GM18505 (cell line): ENCODE measurements at regions not wholly inside any gene's neighbourhood (a gene's known extent, or its start where the extent isn't known, plus 50 kb on each side); places are given as distances from the start of the nearest gene placed in this dataset.

Experiments
- ATAC-seq: cut with Tn5 transposase; IDR thresholded peaks from one replicate; pipeline ENCODE4 v1.9.1; 2021; ENCODE audit not compliant: unreplicated experiment
- POLR2A ChIP-seq: IDR thresholded peaks from 4 replicates; pipeline ENCODE4 v1.6.1; 2011; ENCODE audit warnings: borderline replicate concordance; ENCODE audit not compliant: insufficient read depth, insufficient read length; ENCODE audit errors: extremely low read depth

- TF ChIP-seq POLR2A: no peak
- no peak for ATAC-seq
These were observed 185.2 kb downstream of the NSUN3 start for GRCh38 chr3:94248042-94248441.

- peak; percentile 89 for ATAC-seq
- TF ChIP-seq POLR2A: no peak
These were observed 186.7 kb downstream of the NSUN3 start for GRCh38 chr3:94249491-94250079.

DNA sequence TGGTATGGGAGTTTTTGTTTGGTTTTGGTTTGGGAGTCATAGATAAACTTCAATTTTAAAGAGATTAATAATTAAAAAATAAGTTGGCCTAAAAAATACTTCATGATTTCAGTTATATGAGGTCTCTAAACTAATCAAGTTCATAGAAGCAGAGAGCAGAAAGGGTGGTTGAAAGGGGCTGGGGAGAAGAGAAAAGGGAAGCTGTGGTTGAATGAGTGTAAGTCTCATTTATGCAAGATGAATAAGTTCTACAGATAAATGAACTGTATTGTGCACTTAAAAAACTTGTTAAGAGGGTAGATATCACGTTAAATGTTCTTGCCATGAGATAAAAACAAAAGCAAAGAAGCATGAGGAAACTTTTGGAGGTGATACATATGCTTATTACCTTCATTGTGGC, 188.7 kb downstream of the NSUN3 start:
- TF ChIP-seq POLR2A: no peak
- no peak for ATAC-seq

- no peak for TF ChIP-seq POLR2A
- no peak for ATAC-seq
These were observed 189.5 kb downstream of the NSUN3 start for GRCh38 chr3:94252316-94252715.

GRCh38 chr3:94256888-94257813, 194.3 kb downstream of the NSUN3 start:
- no peak for TF ChIP-seq POLR2A
- no peak for ATAC-seq

- ATAC-seq: no peak
- no peak for TF ChIP-seq POLR2A
These were observed 196.0 kb downstream of the NSUN3 start for GRCh38 chr3:94258851-94259250.

DNA sequence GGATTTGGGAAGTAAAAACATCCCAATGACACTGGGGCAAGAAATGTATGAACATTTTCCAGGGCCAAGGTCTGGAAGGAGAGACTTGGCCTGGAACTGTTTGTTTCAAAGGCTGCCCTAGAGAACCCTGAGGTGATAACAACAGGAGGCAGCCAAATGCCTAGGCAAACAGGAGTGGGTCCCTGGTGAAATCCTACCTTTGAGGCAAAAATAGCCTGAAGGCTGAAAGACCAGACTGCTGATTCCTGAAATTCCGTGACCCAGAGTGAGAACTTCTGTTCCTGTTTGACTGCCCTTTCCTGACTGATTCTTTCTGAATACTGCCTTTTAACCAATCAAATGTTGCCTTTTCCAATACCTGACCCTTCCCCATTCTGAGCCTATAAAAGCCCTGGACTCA, 196.4 kb downstream of the NSUN3 start:
- no peak for TF ChIP-seq POLR2A
- no peak for ATAC-seq

- no peak for TF ChIP-seq POLR2A
- no peak for ATAC-seq
These were observed 206.9 kb downstream of the NSUN3 start for GRCh38 chr3:94269763-94270162.

DNA sequence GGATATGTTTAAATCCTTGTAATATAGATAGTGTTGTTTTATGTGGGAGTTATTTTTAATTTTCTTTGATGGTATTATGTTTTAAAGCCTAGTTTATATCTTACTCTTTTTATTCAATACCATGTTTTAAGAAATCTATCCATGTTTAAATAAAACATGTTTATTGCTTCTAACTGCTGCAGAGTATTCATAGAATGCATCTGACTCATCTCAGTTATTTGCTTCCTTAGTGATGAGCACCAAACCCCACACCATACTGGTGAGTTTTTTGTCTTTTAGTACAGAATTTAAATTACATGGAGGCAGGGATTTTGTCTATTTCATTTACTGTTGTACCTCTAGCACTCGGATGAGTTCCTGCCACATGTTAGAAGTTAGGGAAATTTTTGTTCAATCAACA, 209.2 kb downstream of the NSUN3 start:
- no peak for TF ChIP-seq POLR2A
- ATAC-seq: no peak

DNA sequence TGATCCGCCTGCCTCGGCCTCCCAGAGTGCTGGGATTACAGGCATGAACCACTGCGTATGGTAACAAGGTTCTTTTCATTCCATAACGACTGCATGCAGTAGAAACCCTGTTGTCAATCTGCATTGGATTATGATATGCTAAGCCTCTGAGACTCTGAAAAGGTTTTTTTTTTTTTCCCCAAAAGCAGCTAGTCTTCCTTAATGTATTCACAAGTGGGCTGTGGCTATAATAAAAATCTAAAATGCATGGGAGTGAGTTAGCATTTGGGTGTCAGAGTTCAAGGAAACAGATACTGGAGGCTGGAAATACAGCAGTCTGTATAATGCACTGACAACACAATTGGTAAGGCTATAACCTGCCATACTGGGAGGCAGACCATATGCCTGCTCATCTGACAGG, 218.1 kb downstream of the NSUN3 start:
- no peak for ATAC-seq
- TF ChIP-seq POLR2A: no peak

DNA sequence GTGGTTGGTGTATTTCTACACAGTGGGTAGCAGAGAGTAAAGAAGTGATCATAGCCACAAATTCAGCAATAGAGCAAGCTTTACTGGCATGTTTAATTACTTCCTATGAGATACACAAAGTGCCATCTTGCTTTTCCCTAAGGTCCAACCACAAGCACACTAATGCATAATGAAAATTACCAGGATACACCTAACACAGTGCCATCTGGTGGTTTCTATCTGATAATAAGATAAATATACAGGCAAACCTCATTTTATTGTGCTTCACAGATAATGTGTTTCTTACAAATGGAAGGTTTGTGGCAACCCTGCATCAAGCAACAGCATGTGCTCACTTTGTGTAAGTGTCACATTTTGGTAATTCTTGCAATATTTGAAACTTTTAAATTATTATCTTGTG, 223.0 kb downstream of the NSUN3 start:
- no peak for ATAC-seq
- no peak for TF ChIP-seq POLR2A

- ATAC-seq: no peak
- no peak for TF ChIP-seq POLR2A
These were observed 228.8 kb downstream of the NSUN3 start for GRCh38 chr3:94291686-94292085.

GRCh38 chr3:94292151-94292550, 229.3 kb downstream of the NSUN3 start:
- no peak for ATAC-seq
- no peak for TF ChIP-seq POLR2A

GRCh38 chr3:94293793-94294195, 230.9 kb downstream of the NSUN3 start:
- TF ChIP-seq POLR2A: no peak
- ATAC-seq: no peak

- ATAC-seq: no peak
- no peak for TF ChIP-seq POLR2A
These were observed 231.9 kb downstream of the NSUN3 start for GRCh38 chr3:94294806-94295205.

- TF ChIP-seq POLR2A: no peak
- ATAC-seq: no peak
These were observed 236.9 kb downstream of the NSUN3 start for GRCh38 chr3:94299716-94300115.
